ENCODE measurements at regions not wholly inside any gene's neighbourhood (a gene's known extent, or its start where the extent isn't known, plus 50 kb on each side); places are given as distances from the start of the nearest gene placed in this dataset.

DNA sequence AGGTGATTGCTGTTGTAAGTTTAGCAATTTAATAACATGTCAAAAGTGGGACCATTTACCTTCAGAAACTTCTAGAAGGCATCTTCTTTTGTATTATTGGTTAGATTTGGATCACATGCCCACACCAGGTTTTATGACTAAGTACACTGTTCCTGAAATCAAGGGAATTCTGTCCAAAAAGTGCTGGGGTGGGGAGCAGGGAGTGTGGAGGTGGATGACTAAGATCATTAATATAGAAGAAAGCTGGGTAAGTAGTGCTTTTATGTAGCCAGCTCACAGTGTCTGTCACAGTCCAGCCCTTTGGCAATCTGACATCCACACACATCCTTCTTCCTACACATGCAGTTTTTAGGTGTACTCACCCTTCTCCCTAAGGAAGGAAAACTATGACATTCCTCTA, 120.0 kb downstream of the TMCO5A start:
- ATAC-seq (ENCODE audit: low read depth) = no peak
- H3K4me1 Mint-ChIP-seq = peaks cover 2% of the 10 kb centered on the region
- no peaks in the 10 kb centered on the region for H3K9me3 Mint-ChIP-seq
- H3K27ac Mint-ChIP-seq = no peak overlapping the region
- POLR2A ChIA-PET = no interaction called here
- CTCF ChIA-PET = no interaction called here
- H3K27me3 Mint-ChIP-seq = peaks cover 6% of the 10 kb centered on the region
- intact Hi-C loops (cut with micrococcal nuclease) = no loop called here
- TF ChIP-seq, protein P1, sequence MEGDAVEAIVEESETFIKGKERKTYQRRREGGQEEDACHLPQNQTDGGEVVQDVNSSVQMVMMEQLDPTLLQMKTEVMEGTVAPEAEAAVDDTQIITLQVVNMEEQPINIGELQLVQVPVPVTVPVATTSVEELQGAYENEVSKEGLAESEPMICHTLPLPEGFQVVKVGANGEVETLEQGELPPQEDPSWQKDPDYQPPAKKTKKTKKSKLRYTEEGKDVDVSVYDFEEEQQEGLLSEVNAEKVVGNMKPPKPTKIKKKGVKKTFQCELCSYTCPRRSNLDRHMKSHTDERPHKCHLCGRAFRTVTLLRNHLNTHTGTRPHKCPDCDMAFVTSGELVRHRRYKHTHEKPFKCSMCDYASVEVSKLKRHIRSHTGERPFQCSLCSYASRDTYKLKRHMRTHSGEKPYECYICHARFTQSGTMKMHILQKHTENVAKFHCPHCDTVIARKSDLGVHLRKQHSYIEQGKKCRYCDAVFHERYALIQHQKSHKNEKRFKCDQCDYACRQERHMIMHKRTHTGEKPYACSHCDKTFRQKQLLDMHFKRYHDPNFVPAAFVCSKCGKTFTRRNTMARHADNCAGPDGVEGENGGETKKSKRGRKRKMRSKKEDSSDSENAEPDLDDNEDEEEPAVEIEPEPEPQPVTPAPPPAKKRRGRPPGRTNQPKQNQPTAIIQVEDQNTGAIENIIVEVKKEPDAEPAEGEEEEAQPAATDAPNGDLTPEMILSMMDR (IDR thresholded peaks at IDR 0.05) = no peak
- DNase-seq = no peak
- H3K4me3 Mint-ChIP-seq = no peak overlapping the region
- H3K36me3 Mint-ChIP-seq (ENCODE audit: low read depth) = no peaks in the 10 kb centered on the region

DNA sequence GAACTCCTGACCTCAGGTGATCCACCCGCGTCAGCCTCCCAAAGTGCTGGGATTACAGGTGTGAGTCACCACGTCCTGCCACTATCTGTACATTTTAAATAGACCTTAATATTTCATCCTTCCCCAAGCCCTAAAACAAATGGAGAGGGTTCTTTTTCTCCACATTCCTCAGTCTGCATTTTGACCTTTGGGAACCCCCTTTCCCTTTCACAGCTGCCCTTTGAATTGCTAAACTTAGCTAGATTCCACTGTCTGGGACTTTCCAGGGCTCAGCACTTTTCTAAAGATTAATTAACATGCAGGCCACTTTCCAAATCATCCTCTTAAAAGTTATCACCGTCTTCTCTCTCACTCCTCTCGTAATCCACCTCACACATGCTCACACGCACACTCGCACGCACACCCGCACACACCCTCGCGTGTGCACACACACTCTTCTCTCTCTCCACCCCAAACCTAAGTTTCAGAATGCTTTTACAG, 124.2 kb downstream of the TMCO5A start:
- peaks cover 6% of the 10 kb centered on the region for H3K27me3 Mint-ChIP-seq
- intact Hi-C loops (cut with micrococcal nuclease) = no loop called here
- peaks cover 2% of the 10 kb centered on the region for H3K4me1 Mint-ChIP-seq
- DNase-seq (no peak), ATAC-seq (ENCODE audit: low read depth) (no peak)
- POLR2A ChIA-PET = interaction anchor here (0.5 kb wide), 1 partner anchor 651 kb away, joined by 3 read pairs; no protein-coding TSS in a partner anchor
- TF ChIP-seq, protein P1 (IDR thresholded peaks at IDR 0.05) = no peak
- no peaks in the 10 kb centered on the region for H3K9me3 Mint-ChIP-seq
- H3K27ac Mint-ChIP-seq = no peak overlapping the region
- CTCF ChIA-PET = no interaction called here
- H3K36me3 Mint-ChIP-seq (ENCODE audit: low read depth) = no peaks in the 10 kb centered on the region
- H3K4me3 Mint-ChIP-seq = no peak overlapping the region

GRCh38 chr15:38059665-38060064, 125.2 kb downstream of the TMCO5A start:
- TF ChIP-seq, protein P1 (IDR thresholded peaks at IDR 0.05) = no peak
- Mint-ChIP-seq H3K27ac (no peak overlapping the region), H3K36me3 (ENCODE audit: low read depth) (no peaks in the 10 kb centered on the region), H3K27me3 (peaks cover 6% of the 10 kb centered on the region), H3K9me3 (no peaks in the 10 kb centered on the region), H3K4me1 (peaks cover 2% of the 10 kb centered on the region), H3K4me3 (no peak overlapping the region)
- ChIA-PET POLR2A (no interaction called here), CTCF (no interaction called here)
- DNase-seq (no peak), ATAC-seq (ENCODE audit: low read depth) (no peak)
- intact Hi-C loops (cut with micrococcal nuclease) = no loop called here

DNA sequence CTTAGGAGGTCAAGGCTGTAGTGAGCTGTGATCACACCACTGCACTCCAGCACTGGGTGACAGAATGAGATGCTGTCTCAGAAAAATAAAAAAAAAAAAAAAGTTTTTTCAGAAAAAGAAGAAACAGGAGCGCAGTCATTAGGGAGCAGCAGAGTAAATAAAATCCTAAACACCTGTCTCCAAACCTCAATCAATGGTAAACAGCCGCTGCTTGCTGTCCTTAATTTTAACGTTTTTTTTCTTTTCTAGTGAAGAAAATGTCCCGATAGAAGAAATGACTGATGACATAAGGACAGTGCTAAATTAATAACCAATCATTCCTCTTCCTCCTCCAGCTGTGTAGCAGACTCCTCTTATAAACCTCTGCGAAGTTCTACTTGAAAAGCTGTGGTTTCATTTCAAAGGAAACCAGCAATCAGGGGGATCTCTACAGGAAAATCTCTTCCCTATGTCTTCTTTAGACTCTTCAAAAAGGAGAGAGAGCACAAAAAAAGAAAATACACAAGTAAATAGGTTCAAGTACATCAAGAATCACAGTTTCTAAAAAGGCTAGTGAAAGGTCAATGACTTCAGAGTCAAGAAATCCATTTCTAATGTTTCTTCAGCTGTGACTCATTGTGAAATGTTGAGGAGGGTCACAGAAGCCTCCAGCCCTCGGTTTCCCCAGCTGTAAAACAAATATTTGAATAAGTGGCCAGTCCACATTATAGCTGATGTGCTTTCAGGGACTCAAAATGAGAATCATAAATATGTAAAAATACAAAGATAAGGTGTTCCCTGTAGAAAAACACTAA, 127.6 kb downstream of the TMCO5A start:
- H3K4me1 Mint-ChIP-seq = peaks cover 2% of the 10 kb centered on the region
- H3K27ac Mint-ChIP-seq = no peak overlapping the region
- TF ChIP-seq, protein P1 (IDR thresholded peaks at IDR 0.05) = no peak
- ChIA-PET POLR2A (interaction anchor here (0.7 kb wide), 1 partner anchor 68 kb away, joined by 4 read pairs; no protein-coding TSS in a partner anchor), CTCF (no interaction called here)
- intact Hi-C loops (cut with micrococcal nuclease) = no loop called here
- no peak for ATAC-seq (ENCODE audit: low read depth)
- H3K4me3 Mint-ChIP-seq = no peak overlapping the region
- H3K27me3 Mint-ChIP-seq = peaks cover 6% of the 10 kb centered on the region
- no peak for DNase-seq
- no peaks in the 10 kb centered on the region for H3K36me3 Mint-ChIP-seq (ENCODE audit: low read depth)
- no peaks in the 10 kb centered on the region for H3K9me3 Mint-ChIP-seq

DNA sequence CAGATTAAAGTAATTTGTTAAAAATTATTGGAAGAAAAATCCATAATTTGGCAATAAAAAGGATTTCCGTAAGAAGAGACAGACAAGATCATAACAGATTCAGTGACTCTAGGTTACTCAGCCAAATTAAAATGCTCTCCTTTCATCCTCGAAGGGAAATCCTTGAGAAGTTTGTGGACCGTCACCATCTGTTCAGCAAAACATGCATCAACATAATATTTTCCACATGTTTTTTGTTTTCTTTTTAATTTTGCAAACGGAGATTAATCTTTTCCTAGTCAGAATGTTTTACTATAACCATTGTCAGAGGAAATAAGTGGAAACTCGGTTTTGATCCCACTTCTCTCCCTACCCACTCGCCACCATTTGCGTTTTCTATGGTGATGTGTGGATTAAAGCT, 128.3 kb downstream of the TMCO5A start:
- Mint-ChIP-seq H3K4me1 (peaks cover 2% of the 10 kb centered on the region), H3K4me3 (no peak overlapping the region), H3K27me3 (peaks cover 6% of the 10 kb centered on the region), H3K9me3 (no peaks in the 10 kb centered on the region), H3K36me3 (ENCODE audit: low read depth) (no peaks in the 10 kb centered on the region), H3K27ac (no peak overlapping the region)
- CTCF ChIA-PET = no interaction called here
- TF ChIP-seq, protein P1 (IDR thresholded peaks at IDR 0.05) = no peak
- DNase-seq = no peak
- POLR2A ChIA-PET = interaction anchor here (0.7 kb wide), 1 partner anchor 67 kb away, joined by 4 read pairs; no protein-coding TSS in a partner anchor
- no peak for ATAC-seq (ENCODE audit: low read depth)
- intact Hi-C loops (cut with micrococcal nuclease) = no loop called here

All from activated B cell treated with CpG ODN at 0.5 μM for 24 hours (primary cell).